GM23338 (cell line): ENCODE measurements at regions not wholly inside any gene's neighbourhood (a gene's known extent, or its start where the extent isn't known, plus 50 kb on each side); places are given as distances from the start of the nearest gene placed in this dataset.

ENCODE experiments used
- ATAC-seq: fragments of 200-7000 bp; cut with Tn5 transposase; 3 replicates; pipeline ENCODE4 v1.9.1; 2020
- DNase-seq: peaks from one replicate; pipeline ENCODE4 v3.0.0-alpha.2; 2015; ENCODE audit warnings: low spot score
- H2AFZ ChIP-seq: fragments of 200-600 bp; sonication (generic); 2 replicates; pipeline ENCODE4 v1.8.0; 2016; ENCODE audit warnings: antibody characterized with exemption, mild to moderate bottlenecking, moderate library complexity
- H3F3A ChIP-seq: fragments of 200-600 bp; sonication (generic); replicated peaks from 2 replicates; pipeline ENCODE4 v1.8.0; 2017; ENCODE audit warnings: antibody characterized with exemption, mixed run types, low read depth
- H3K27ac ChIP-seq: fragments of 200-600 bp; sonication (generic); 2 replicates; pipeline ENCODE4 v1.6.1; 2016; ENCODE audit warnings: low read depth
- H3K27me3 ChIP-seq: fragments of 200-600 bp; sonication (generic); 2 replicates; pipeline ENCODE4 v1.8.0; 2016; ENCODE audit warnings: mild to moderate bottlenecking, mixed run types, moderate library complexity; ENCODE audit not compliant: insufficient read depth
- H3K36me3 ChIP-seq: fragments of 200-600 bp; sonication (generic); 2 replicates; pipeline ENCODE4 v1.8.0; 2016; ENCODE audit warnings: mild to moderate bottlenecking; ENCODE audit not compliant: insufficient read depth
- H3K4me1 ChIP-seq: fragments of 200-600 bp; sonication (generic); 2 replicates; pipeline ENCODE4 v1.8.0; 2016; ENCODE audit warnings: mild to moderate bottlenecking, moderate library complexity; ENCODE audit not compliant: insufficient read depth
- H3K4me2 ChIP-seq: fragments of 200-600 bp; sonication (generic); 2 replicates; pipeline ENCODE4 v1.7.1; 2017; ENCODE audit warnings: mixed run types
- H3K4me3 ChIP-seq: fragments of 200-600 bp; sonication (generic); 2 replicates; pipeline ENCODE4 v1.6.1; 2016; ENCODE audit warnings: mixed run types
- H3K79me2 ChIP-seq: fragments of 200-600 bp; sonication (generic); replicated peaks from 2 replicates; pipeline ENCODE4 v1.8.0; 2017; ENCODE audit warnings: mild to moderate bottlenecking; ENCODE audit not compliant: insufficient read depth
- H3K9me2 ChIP-seq: fragments of 200-600 bp; sonication (generic); 2 replicates; pipeline ENCODE4 v1.8.0; 2017; ENCODE audit not compliant: insufficient read depth
- H4K20me1 ChIP-seq: fragments of 200-600 bp; sonication (generic); replicated peaks from 2 replicates; pipeline ENCODE4 v1.8.0; 2017; ENCODE audit warnings: mild to moderate bottlenecking; ENCODE audit not compliant: insufficient read depth
- H3K27ac Mint-ChIP-seq: 2 replicates; pipeline ENCODE4 v1.8.0; 2020; ENCODE audit warnings: inconsistent platforms, mild to moderate bottlenecking, moderate library complexity, mixed read lengths
- H3K27me3 Mint-ChIP-seq: 3 replicates; pipeline ENCODE4 v1.8.0; 2022; ENCODE audit warnings: low read depth, mild to moderate bottlenecking, moderate library complexity, mixed read lengths, inconsistent platforms; ENCODE audit not compliant: insufficient read depth, poor library complexity
- H3K36me3 Mint-ChIP-seq: 3 replicates; pipeline ENCODE4 v1.8.0; 2021; ENCODE audit warnings: low read depth, mild to moderate bottlenecking, inconsistent platforms, moderate library complexity, mixed read lengths
- H3K4me1 Mint-ChIP-seq: 3 replicates; pipeline ENCODE4 v1.8.0; 2020; ENCODE audit warnings: mild to moderate bottlenecking, inconsistent platforms, mixed read lengths
- H3K4me3 Mint-ChIP-seq: 3 replicates; pipeline ENCODE4 v1.8.0; 2021; ENCODE audit warnings: moderate library complexity, mild to moderate bottlenecking, inconsistent platforms, mixed read lengths
- H3K9me3 Mint-ChIP-seq: 3 replicates; pipeline ENCODE4 v1.8.0; 2020; ENCODE audit warnings: moderate library complexity, mild to moderate bottlenecking, inconsistent platforms, mixed read lengths
- CREB1 ChIP-seq: fragments of 250-450 bp; sonication (Bioruptor Pico); IDR thresholded peaks from 2 replicates; pipeline ENCODE4 v1.5.0; 2020; ENCODE audit warnings: low read depth, mild to moderate bottlenecking, moderate library complexity
- CTCF ChIP-seq, 2 experiments: fragments of 200-600 bp in 1 of 2; sonication (generic) in 1 of 2; conservative IDR thresholded peaks; 2 replicates each; pipeline versions ENCODE4 v1.5.1 to v1.6.1; 2016 to 2017; ENCODE audit warnings: antibody characterized with exemption in 2 of 2, low read depth in 2 of 2, mild to moderate bottlenecking in 2 of 2, moderate library complexity in 1 of 2
- ETS1 ChIP-seq: IDR thresholded peaks from 2 replicates; pipeline ENCODE4 v1.6.1; 2016; ENCODE audit warnings: antibody characterized with exemption
- EZH2 ChIP-seq: fragments of 200-600 bp; sonication (generic); IDR thresholded peaks from one replicate; pipeline ENCODE4 v1.8.0; 2017; ENCODE audit warnings: antibody characterized with exemption, mild to moderate bottlenecking, low read depth; ENCODE audit not compliant: unreplicated experiment
- JUNB ChIP-seq: IDR thresholded peaks from one replicate; pipeline ENCODE4 v1.6.1; 2016; ENCODE audit warnings: antibody characterized with exemption; ENCODE audit not compliant: unreplicated experiment
- POLR2AphosphoS5 ChIP-seq: IDR thresholded peaks from 2 replicates; pipeline ENCODE4 v1.6.1; 2016; ENCODE audit warnings: antibody characterized with exemption, low read depth
- REST ChIP-seq: IDR thresholded peaks from one replicate; pipeline ENCODE4 v1.6.1; 2018; ENCODE audit warnings: antibody characterized with exemption; ENCODE audit not compliant: unreplicated experiment
- STAT1 ChIP-seq: IDR thresholded peaks from one replicate; pipeline ENCODE4 v1.6.1; 2016; ENCODE audit warnings: antibody characterized with exemption; ENCODE audit not compliant: unreplicated experiment
- ZNF114 ChIP-seq: fragments of 250-450 bp; sonication (Bioruptor Pico); IDR thresholded peaks from 2 replicates; pipeline ENCODE4 v1.5.0; 2020; ENCODE audit warnings: mild to moderate bottlenecking, moderate library complexity
- ZNF331 ChIP-seq: fragments of 250-450 bp; sonication (Bioruptor Pico); IDR thresholded peaks from 2 replicates; pipeline ENCODE4 v1.5.0; 2020; ENCODE audit warnings: low read depth, mild to moderate bottlenecking, moderate library complexity
- ZNF462 ChIP-seq: fragments of 250-450 bp; sonication (Bioruptor Pico); IDR thresholded peaks from 2 replicates; pipeline ENCODE4 v1.5.0; 2020; ENCODE audit warnings: mild to moderate bottlenecking, moderate library complexity

GRCh38 chr14:22044193-22044592 lies 370.6 kb upstream of the OR4E1 start (continued):
- TF ChIP-seq ZNF462 (CRISPR knock-in tag), result no peak
- TF ChIP-seq ETS1, result no peak
- TF ChIP-seq JUNB, result no peak
- no peak for TF ChIP-seq EZH2
- no peak for TF ChIP-seq CTCF (conservative IDR thresholded peaks at IDR 0.05; ENCODE audit: low read depth in 2 of 2)
- TF ChIP-seq ZNF114 (CRISPR knock-in tag), result no peak
- no peak for TF ChIP-seq POLR2AphosphoS5

GRCh38 chr14:22040781-22041125 lies 367.1 kb upstream of the OR4E1 start:
- Histone ChIP-seq H3K4me2 (no peak overlapping the region), H3K79me2 (no peaks in the 10 kb centered on the region), H3K9me2 (no peaks in the 10 kb centered on the region), H4K20me1 (no peaks in the 10 kb centered on the region), H3F3A (no peaks in the 10 kb centered on the region), H3K4me1 (no peaks in the 10 kb centered on the region), H3K4me3 (no peak overlapping the region), H3K36me3 (no peaks in the 10 kb centered on the region), H3K27ac (no peak overlapping the region), H3K27me3 (no peaks in the 10 kb centered on the region), H2AFZ (no peak overlapping the region)
- H3K4me1 Mint-ChIP-seq, result no peaks in the 10 kb centered on the region
- H3K9me3 Mint-ChIP-seq, result no peaks in the 10 kb centered on the region
- no peak overlapping the region for H3K27ac Mint-ChIP-seq
- no peak for DNase-seq
- no peak; the same call in 2 of the 3 replicates for ATAC-seq
- peaks cover 1% of the 10 kb centered on the region for H3K27me3 Mint-ChIP-seq
- no peaks in the 10 kb centered on the region for H3K36me3 Mint-ChIP-seq
- no peak overlapping the region for H3K4me3 Mint-ChIP-seq
- no peak for TF ChIP-seq EZH2
- TF ChIP-seq ZNF331 (CRISPR knock-in tag), result no peak
- TF ChIP-seq CREB1, result no peak
- no peak for TF ChIP-seq JUNB
- no peak for TF ChIP-seq ZNF114 (CRISPR knock-in tag)
- no peak for TF ChIP-seq REST
- TF ChIP-seq STAT1, result no peak
